ENCODE measurements at regions not wholly inside any gene's neighbourhood (a gene's known extent, or its start where the extent isn't known, plus 50 kb on each side); places are given as distances from the start of the nearest gene placed in this dataset.

GRCh38 chr6:22444330-22444729 lies 125.0 kb upstream of the HDGFL1 start:
- no peak overlapping the region for H3K27ac ChIP-seq
- H3K4me3 ChIP-seq: no peak overlapping the region
- H3K36me3 ChIP-seq: no peaks in the 10 kb centered on the region
- no peak for DNase-seq
- H3K4me1 ChIP-seq: peaks cover 0 to 12% (median 2%) of the 10 kb centered on the region in 4 donors
- TF ChIP-seq CTCF (IDR thresholded peaks at IDR 0.05) (no peak), POLR2AphosphoS5 (IDR thresholded peaks at IDR 0.05) (no peak), EP300 (IDR thresholded peaks at IDR 0.05) (no peak), POLR2A (IDR thresholded peaks at IDR 0.05) (no peak)
- WGBS, 2 donors: 76 to 83% methylated on average over 3 of the region's 3 CpGs
- intact Hi-C loops (cut with DNase I): no loop called here
- H3K27me3 ChIP-seq: no peaks in the 10 kb centered on the region
- no peaks in the 10 kb centered on the region for H3K9me3 ChIP-seq

- H3K9me3 ChIP-seq: no peaks in the 10 kb centered on the region
- H3K36me3 ChIP-seq: no peaks in the 10 kb centered on the region
- peaks cover 0 to 12% (median 2%) of the 10 kb centered on the region in 4 donors for H3K4me1 ChIP-seq
- intact Hi-C loops (cut with DNase I): no loop called here
- DNase-seq: no peak
- H3K4me3 ChIP-seq: no peak overlapping the region
- H3K27ac ChIP-seq: no peak overlapping the region
- TF ChIP-seq POLR2A (IDR thresholded peaks at IDR 0.05) (no peak), POLR2AphosphoS5 (IDR thresholded peaks at IDR 0.05) (no peak), CTCF (IDR thresholded peaks at IDR 0.05) (no peak), EP300 (IDR thresholded peaks at IDR 0.05) (no peak)
- WGBS, 2 donors: 80 to 93% methylated on average over 2 of the region's 2 CpGs
- no peaks in the 10 kb centered on the region for H3K27me3 ChIP-seq
Measured at GRCh38 chr6:22445946-22446345, 123.4 kb upstream of the HDGFL1 start.

GRCh38 chr6:22447249-22448196 lies 121.8 kb upstream of the HDGFL1 start:
- Histone ChIP-seq H3K9me3 (peaks cover 0 to 5% (median 0%) of the 10 kb centered on the region in 4 donors), H3K4me3 (no peak overlapping the region), H3K27me3 (no peaks in the 10 kb centered on the region), H3K36me3 (no peaks in the 10 kb centered on the region), H3K27ac (peak overlapping the region in 2 of 4 donors; percentile 5 to 12), H3K4me1 (peaks cover 0 to 12% (median 2%) of the 10 kb centered on the region in 4 donors)
- DNase-seq: no peak
- 67 to 83% methylated on average over 16 of the region's 16 CpGs for WGBS, 2 donors
- TF ChIP-seq POLR2A (IDR thresholded peaks at IDR 0.05): no peak
- no peak for TF ChIP-seq CTCF (IDR thresholded peaks at IDR 0.05)
- TF ChIP-seq POLR2AphosphoS5 (IDR thresholded peaks at IDR 0.05): no peak
- intact Hi-C loops (cut with DNase I): no loop called here

- TF ChIP-seq CTCF (IDR thresholded peaks at IDR 0.05): no peak
- no peak for TF ChIP-seq EP300 (IDR thresholded peaks at IDR 0.05)
- TF ChIP-seq POLR2A (IDR thresholded peaks at IDR 0.05): no peak
- no peak for TF ChIP-seq POLR2AphosphoS5 (IDR thresholded peaks at IDR 0.05)
- H3K27me3 ChIP-seq: no peaks in the 10 kb centered on the region
- no peaks in the 10 kb centered on the region for H3K36me3 ChIP-seq
- 76 to 84% methylated on average over 6 of the region's 6 CpGs for WGBS, 2 donors
- H3K4me1 ChIP-seq: peaks cover 0 to 12% (median 2%) of the 10 kb centered on the region in 4 donors
- no peak overlapping the region for H3K4me3 ChIP-seq
- DNase-seq: no peak
- peaks cover 0 to 5% (median 0%) of the 10 kb centered on the region in 4 donors for H3K9me3 ChIP-seq
- no peak overlapping the region for H3K27ac ChIP-seq
- intact Hi-C loops (cut with DNase I): no loop called here
Measured at GRCh38 chr6:22448291-22448711, 121.1 kb upstream of the HDGFL1 start.

Data from sigmoid colon (tissue), 6 donors.